ENCODE measurements at regions not wholly inside any gene's neighbourhood (a gene's known extent, or its start where the extent isn't known, plus 50 kb on each side); places are given as distances from the start of the nearest gene placed in this dataset.

- H4K20me1 ChIP-seq (ENCODE audit: insufficient read depth, low read length): no peaks in the 10 kb centered on the region
- H3K27me3 Mint-ChIP-seq (ENCODE audit: low read depth, unreplicated experiment): peaks cover 2% of the 10 kb centered on the region
- H3K4me3 ChIP-seq (ENCODE audit: insufficient read depth, low read depth, low read length): no peak overlapping the region
- no peaks in the 10 kb centered on the region for H3K4me1 ChIP-seq (ENCODE audit: insufficient read depth, low read length)
- no peak overlapping the region for H2AFZ ChIP-seq (ENCODE audit: low read depth, low read length)
- H3K79me2 ChIP-seq (ENCODE audit: insufficient read depth, low read length): no peaks in the 10 kb centered on the region
- H3K9me3 ChIP-seq (ENCODE audit: insufficient read depth, low read depth, low read length): peaks cover 6% of the 10 kb centered on the region
- no peaks in the 10 kb centered on the region for H3K27me3 ChIP-seq (ENCODE audit: insufficient read depth, low read length)
- no peaks in the 10 kb centered on the region for H3K4me1 Mint-ChIP-seq (ENCODE audit: low read depth, unreplicated experiment)
- H3K4me2 ChIP-seq (ENCODE audit: low read length): no peak overlapping the region
- no peak overlapping the region for H3K9ac ChIP-seq (ENCODE audit: low read length)
- DNase-seq (ENCODE audit: low read depth) (no peak), FAIRE-seq (no peak)
- H3K4me3 Mint-ChIP-seq (ENCODE audit: unreplicated experiment): no peak overlapping the region
- no peaks in the 10 kb centered on the region for H3K36me3 ChIP-seq (ENCODE audit: insufficient read depth, low read length)
- H3K9me3 Mint-ChIP-seq (ENCODE audit: unreplicated experiment): peaks cover 14% of the 10 kb centered on the region
- H3K36me3 Mint-ChIP-seq (ENCODE audit: low read depth, unreplicated experiment): no peaks in the 10 kb centered on the region
- TF ChIP-seq CTCF (IDR thresholded peaks at IDR 0.05; ENCODE audit: insufficient read depth, low read depth, low read length) (no peak), EZH2 (IDR thresholded peaks at IDR 0.05; ENCODE audit: insufficient read depth, low read length) (no peak)
- H3K27ac Mint-ChIP-seq (ENCODE audit: unreplicated experiment): no peak overlapping the region
- H3K27ac ChIP-seq (ENCODE audit: low read depth, low read length): no peak overlapping the region
Measured at GRCh38 chr1:4083231-4084047, 183.4 kb upstream of the C1orf174 start.

GRCh38 chr1:4084048-4084431 lies 184.0 kb upstream of the C1orf174 start:
- H3K4me3 ChIP-seq (ENCODE audit: insufficient read depth, low read depth, low read length): no peak overlapping the region
- H3K36me3 ChIP-seq (ENCODE audit: insufficient read depth, low read length): no peaks in the 10 kb centered on the region
- H3K27ac ChIP-seq (ENCODE audit: low read depth, low read length): no peak overlapping the region
- H4K20me1 ChIP-seq (ENCODE audit: insufficient read depth, low read length): no peaks in the 10 kb centered on the region
- H3K27ac Mint-ChIP-seq (ENCODE audit: unreplicated experiment): no peak overlapping the region
- no peaks in the 10 kb centered on the region for H3K36me3 Mint-ChIP-seq (ENCODE audit: low read depth, unreplicated experiment)
- DNase-seq (ENCODE audit: low read depth) (no peak), FAIRE-seq (no peak)
- no peak for TF ChIP-seq CTCF (IDR thresholded peaks at IDR 0.05; ENCODE audit: insufficient read depth, low read depth, low read length)
- TF ChIP-seq EZH2 (IDR thresholded peaks at IDR 0.05; ENCODE audit: insufficient read depth, low read length): no peak
- H3K4me3 Mint-ChIP-seq (ENCODE audit: unreplicated experiment): no peak overlapping the region
- no peak overlapping the region for H3K9ac ChIP-seq (ENCODE audit: low read length)
- H3K79me2 ChIP-seq (ENCODE audit: insufficient read depth, low read length): no peaks in the 10 kb centered on the region
- H3K9me3 Mint-ChIP-seq (ENCODE audit: unreplicated experiment): peaks cover 10% of the 10 kb centered on the region
- peaks cover 2% of the 10 kb centered on the region for H3K27me3 Mint-ChIP-seq (ENCODE audit: low read depth, unreplicated experiment)
- no peak overlapping the region for H3K4me2 ChIP-seq (ENCODE audit: low read length)
- H3K27me3 ChIP-seq (ENCODE audit: insufficient read depth, low read length): no peaks in the 10 kb centered on the region
- no peak overlapping the region for H2AFZ ChIP-seq (ENCODE audit: low read depth, low read length)
- no peaks in the 10 kb centered on the region for H3K4me1 ChIP-seq (ENCODE audit: insufficient read depth, low read length)
- H3K4me1 Mint-ChIP-seq (ENCODE audit: low read depth, unreplicated experiment): no peaks in the 10 kb centered on the region
- H3K9me3 ChIP-seq (ENCODE audit: insufficient read depth, low read depth, low read length): peaks cover 6% of the 10 kb centered on the region

- H3K36me3 ChIP-seq (ENCODE audit: insufficient read depth, low read length): no peaks in the 10 kb centered on the region
- no peak overlapping the region for H3K27ac ChIP-seq (ENCODE audit: low read depth, low read length)
- no peaks in the 10 kb centered on the region for H3K79me2 ChIP-seq (ENCODE audit: insufficient read depth, low read length)
- H4K20me1 ChIP-seq (ENCODE audit: insufficient read depth, low read length): no peaks in the 10 kb centered on the region
- peaks cover 2% of the 10 kb centered on the region for H3K27me3 Mint-ChIP-seq (ENCODE audit: low read depth, unreplicated experiment)
- no peak for DNase-seq (ENCODE audit: low read depth)
- no peak overlapping the region for H2AFZ ChIP-seq (ENCODE audit: low read depth, low read length)
- H3K27ac Mint-ChIP-seq (ENCODE audit: unreplicated experiment): no peak overlapping the region
- TF ChIP-seq CTCF (IDR thresholded peaks at IDR 0.05; ENCODE audit: insufficient read depth, low read depth, low read length) (no peak), EZH2 (IDR thresholded peaks at IDR 0.05; ENCODE audit: insufficient read depth, low read length) (no peak)
- no peak overlapping the region for H3K4me3 ChIP-seq (ENCODE audit: insufficient read depth, low read depth, low read length)
- FAIRE-seq: no peak
- no peak overlapping the region for H3K9ac ChIP-seq (ENCODE audit: low read length)
- no peaks in the 10 kb centered on the region for H3K36me3 Mint-ChIP-seq (ENCODE audit: low read depth, unreplicated experiment)
- H3K4me1 ChIP-seq (ENCODE audit: insufficient read depth, low read length): no peaks in the 10 kb centered on the region
- no peak overlapping the region for H3K4me2 ChIP-seq (ENCODE audit: low read length)
- H3K9me3 ChIP-seq (ENCODE audit: insufficient read depth, low read depth, low read length): peaks cover 6% of the 10 kb centered on the region
- no peaks in the 10 kb centered on the region for H3K4me1 Mint-ChIP-seq (ENCODE audit: low read depth, unreplicated experiment)
- no peak overlapping the region for H3K4me3 Mint-ChIP-seq (ENCODE audit: unreplicated experiment)
- peaks cover 9% of the 10 kb centered on the region for H3K9me3 Mint-ChIP-seq (ENCODE audit: unreplicated experiment)
- H3K27me3 ChIP-seq (ENCODE audit: insufficient read depth, low read length): no peaks in the 10 kb centered on the region
Measured at GRCh38 chr1:4084446-4084845, 184.4 kb upstream of the C1orf174 start.
